ENCODE measurements at regions not wholly inside any gene's neighbourhood (a gene's known extent, or its start where the extent isn't known, plus 50 kb on each side); places are given as distances from the start of the nearest gene placed in this dataset.

DNA sequence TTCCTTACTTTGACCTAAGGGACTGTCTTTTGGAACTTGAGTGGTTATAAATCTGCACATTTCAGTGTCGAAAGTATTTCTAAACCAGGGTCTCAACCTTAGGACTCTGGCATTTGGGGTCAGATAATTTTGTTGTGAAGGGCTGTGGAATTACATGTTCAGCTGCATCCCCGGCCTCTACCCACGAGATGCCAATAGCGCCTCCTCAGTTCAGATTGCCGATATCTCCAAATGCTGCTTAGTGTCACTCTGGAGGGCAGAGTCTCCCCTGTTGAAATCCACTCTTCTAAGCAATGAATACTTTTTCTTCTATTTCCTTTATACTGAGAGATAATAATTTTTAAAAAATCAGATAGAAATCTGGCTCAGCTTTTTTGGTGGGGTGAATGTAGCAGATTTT, 379.4 kb upstream of the RGS6 start:
- no peak for ATAC-seq
- H3K4me1 ChIP-seq, result no peaks in the 10 kb centered on the region
- WGBS, 2 donors (ENCODE audit: low coverage in 1 of 2), result 79 to 100% methylated on average over 4 to 5 of the region's 5 CpGs
- no peaks in the 10 kb centered on the region for H3K9me3 ChIP-seq
- H3K36me3 ChIP-seq, result no peaks in the 10 kb centered on the region
- no peak overlapping the region for H3K4me3 ChIP-seq
- no peak overlapping the region for H3K27ac ChIP-seq
- H3K27me3 ChIP-seq, result no peaks in the 10 kb centered on the region
- no peak for TF ChIP-seq POLR2AphosphoS5 (IDR thresholded peaks at IDR 0.05)
- no peak for TF ChIP-seq POLR2A (IDR thresholded peaks at IDR 0.05)
- no peak for TF ChIP-seq EP300 (IDR thresholded peaks at IDR 0.05)
- no peak for TF ChIP-seq CTCF (IDR thresholded peaks at IDR 0.05)

- no peak for ATAC-seq
- no peak overlapping the region for H3K4me3 ChIP-seq
- H3K9me3 ChIP-seq, result no peaks in the 10 kb centered on the region
- WGBS, 2 donors (ENCODE audit: low coverage in 1 of 2), result 91 to 96% methylated on average over 3 of the region's 3 CpGs
- H3K27ac ChIP-seq, result no peak overlapping the region
- H3K36me3 ChIP-seq, result no peaks in the 10 kb centered on the region
- TF ChIP-seq POLR2A (IDR thresholded peaks at IDR 0.05) (no peak), CTCF (IDR thresholded peaks at IDR 0.05) (no peak), POLR2AphosphoS5 (IDR thresholded peaks at IDR 0.05) (no peak), EP300 (IDR thresholded peaks at IDR 0.05) (no peak)
- no peaks in the 10 kb centered on the region for H3K27me3 ChIP-seq
- no peaks in the 10 kb centered on the region for H3K4me1 ChIP-seq
Measured at GRCh38 chr14:71553779-71554178, 378.4 kb upstream of the RGS6 start.

DNA sequence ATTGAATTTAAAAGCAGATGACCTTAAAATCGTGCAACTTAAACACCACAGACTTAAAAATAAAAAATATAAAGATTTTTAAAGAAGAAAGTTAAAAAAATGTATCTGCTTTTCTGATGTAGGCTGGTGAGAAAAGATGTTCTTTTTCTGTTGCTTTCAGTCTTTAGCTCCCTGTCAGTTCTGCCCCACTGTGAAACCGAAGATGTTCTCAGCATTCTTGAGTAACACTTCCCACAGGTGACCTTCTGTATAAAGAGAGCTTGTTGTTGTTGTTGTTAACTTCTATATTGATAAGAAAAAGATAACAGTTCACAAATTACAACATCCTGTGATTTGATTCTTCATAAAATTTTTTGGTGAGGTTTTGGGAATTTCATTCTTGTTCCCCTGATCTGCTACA, 377.9 kb upstream of the RGS6 start:
- Histone ChIP-seq H3K9me3 (no peaks in the 10 kb centered on the region), H3K36me3 (no peaks in the 10 kb centered on the region), H3K4me1 (no peaks in the 10 kb centered on the region), H3K27ac (no peak overlapping the region), H3K4me3 (no peak overlapping the region), H3K27me3 (no peaks in the 10 kb centered on the region)
- TF ChIP-seq POLR2A (IDR thresholded peaks at IDR 0.05) (no peak), POLR2AphosphoS5 (IDR thresholded peaks at IDR 0.05) (no peak), EP300 (IDR thresholded peaks at IDR 0.05) (no peak), CTCF (IDR thresholded peaks at IDR 0.05) (no peak)
- ATAC-seq, result no peak
- 75 to 78% methylated on average over 2 of the region's 2 CpGs for WGBS, 2 donors (ENCODE audit: low coverage in 1 of 2)

DNA sequence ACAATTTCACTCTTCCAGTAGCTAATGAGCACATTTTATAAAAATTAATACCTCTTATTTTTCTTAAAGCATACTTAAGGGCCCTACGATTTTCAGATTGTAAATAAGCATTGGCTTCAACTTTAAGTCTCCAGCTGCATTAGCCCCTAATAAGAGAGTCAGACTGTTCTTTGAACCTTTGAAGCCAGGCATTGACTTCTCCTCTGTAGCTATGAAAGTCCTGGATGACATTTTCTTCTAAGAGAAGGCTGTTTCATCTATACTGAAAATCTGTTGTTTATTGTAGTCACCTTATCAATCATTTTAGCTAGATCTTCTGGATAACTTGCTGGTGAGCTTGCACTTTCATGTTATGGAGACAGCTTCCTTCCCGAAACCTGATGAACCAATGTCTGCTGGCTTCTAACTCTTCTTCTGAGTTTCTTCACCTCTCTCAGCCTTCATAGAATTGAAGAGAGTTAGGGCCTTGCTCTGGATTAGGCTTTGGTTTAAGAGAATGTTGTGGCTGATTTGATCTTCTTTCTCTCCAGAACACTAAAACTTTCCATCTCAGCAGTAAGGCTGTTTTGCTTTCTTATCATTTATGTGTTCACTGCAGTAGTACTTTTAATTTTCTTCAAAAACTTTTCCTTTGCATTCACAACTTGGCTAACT, 377.1 kb upstream of the RGS6 start:
- H3K27me3 ChIP-seq, result no peaks in the 10 kb centered on the region
- WGBS, 2 donors (ENCODE audit: low coverage in 1 of 2), result 95 to 96% methylated on average over 2 of the region's 2 CpGs
- H3K4me3 ChIP-seq, result no peak overlapping the region
- H3K4me1 ChIP-seq, result no peaks in the 10 kb centered on the region
- ATAC-seq, result no peak
- TF ChIP-seq EP300 (IDR thresholded peaks at IDR 0.05), result no peak
- TF ChIP-seq CTCF (IDR thresholded peaks at IDR 0.05), result no peak
- no peak for TF ChIP-seq POLR2AphosphoS5 (IDR thresholded peaks at IDR 0.05)
- TF ChIP-seq POLR2A (IDR thresholded peaks at IDR 0.05), result no peak
- H3K36me3 ChIP-seq, result no peaks in the 10 kb centered on the region
- no peak overlapping the region for H3K27ac ChIP-seq
- H3K9me3 ChIP-seq, result no peaks in the 10 kb centered on the region
